ENCODE measurements at regions not wholly inside any gene's neighbourhood (a gene's known extent, or its start where the extent isn't known, plus 50 kb on each side); places are given as distances from the start of the nearest gene placed in this dataset.

DNA sequence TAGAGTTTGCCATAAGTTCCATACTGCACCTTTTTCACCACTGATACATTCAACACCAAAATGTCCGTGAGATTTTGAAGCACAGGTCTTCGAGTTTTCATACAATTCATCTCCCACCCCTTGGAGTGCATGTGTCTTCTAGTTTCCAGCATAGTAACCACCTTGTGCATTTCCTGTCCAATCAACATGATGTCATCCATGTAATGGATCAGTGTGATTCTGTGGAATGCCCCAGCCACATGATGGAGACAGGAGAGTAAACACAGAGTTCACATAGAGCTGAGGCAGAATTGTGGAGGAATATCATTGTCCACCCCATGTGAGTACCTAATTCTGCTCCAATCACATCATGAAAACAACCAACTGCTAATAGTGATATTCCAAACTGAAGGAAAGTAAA lies 441.5 kb upstream of the CDH6 start:
- Histone ChIP-seq H3K4me3 (no peak overlapping the region), H3K9me3 (no peaks in the 10 kb centered on the region), H3K27me3 (no peaks in the 10 kb centered on the region), H3K27ac (no peak overlapping the region), H3K4me1 (no peaks in the 10 kb centered on the region), H3K36me3 (no peaks in the 10 kb centered on the region)
- intact Hi-C loops (cut with DNase I; ENCODE audit: low total_unique reads) = no loop called here
- DNase-seq (ENCODE audit: low spot score in 2 of 2) = no peak
- TF ChIP-seq POLR2AphosphoS5 (IDR thresholded peaks at IDR 0.05) = no peak
- TF ChIP-seq, protein P1, sequence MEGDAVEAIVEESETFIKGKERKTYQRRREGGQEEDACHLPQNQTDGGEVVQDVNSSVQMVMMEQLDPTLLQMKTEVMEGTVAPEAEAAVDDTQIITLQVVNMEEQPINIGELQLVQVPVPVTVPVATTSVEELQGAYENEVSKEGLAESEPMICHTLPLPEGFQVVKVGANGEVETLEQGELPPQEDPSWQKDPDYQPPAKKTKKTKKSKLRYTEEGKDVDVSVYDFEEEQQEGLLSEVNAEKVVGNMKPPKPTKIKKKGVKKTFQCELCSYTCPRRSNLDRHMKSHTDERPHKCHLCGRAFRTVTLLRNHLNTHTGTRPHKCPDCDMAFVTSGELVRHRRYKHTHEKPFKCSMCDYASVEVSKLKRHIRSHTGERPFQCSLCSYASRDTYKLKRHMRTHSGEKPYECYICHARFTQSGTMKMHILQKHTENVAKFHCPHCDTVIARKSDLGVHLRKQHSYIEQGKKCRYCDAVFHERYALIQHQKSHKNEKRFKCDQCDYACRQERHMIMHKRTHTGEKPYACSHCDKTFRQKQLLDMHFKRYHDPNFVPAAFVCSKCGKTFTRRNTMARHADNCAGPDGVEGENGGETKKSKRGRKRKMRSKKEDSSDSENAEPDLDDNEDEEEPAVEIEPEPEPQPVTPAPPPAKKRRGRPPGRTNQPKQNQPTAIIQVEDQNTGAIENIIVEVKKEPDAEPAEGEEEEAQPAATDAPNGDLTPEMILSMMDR (IDR thresholded peaks at IDR 0.05) = no peak

GRCh38 chr5:30749971-30750370 lies 443.5 kb upstream of the CDH6 start:
- H3K4me1 ChIP-seq = no peaks in the 10 kb centered on the region
- H3K36me3 ChIP-seq = no peaks in the 10 kb centered on the region
- H3K27me3 ChIP-seq = no peaks in the 10 kb centered on the region
- no peak overlapping the region for H3K4me3 ChIP-seq
- no peak for DNase-seq (ENCODE audit: low spot score in 2 of 2)
- TF ChIP-seq POLR2AphosphoS5 (IDR thresholded peaks at IDR 0.05) (no peak), POLR2A (IDR thresholded peaks at IDR 0.05) (no peak)
- TF ChIP-seq, protein P1 (IDR thresholded peaks at IDR 0.05) = no peak
- H3K9me3 ChIP-seq = no peaks in the 10 kb centered on the region
- intact Hi-C loops (cut with DNase I; ENCODE audit: low total_unique reads) = no loop called here
- no peak overlapping the region for H3K27ac ChIP-seq

- Histone ChIP-seq H3K36me3 (no peaks in the 10 kb centered on the region), H3K4me3 (no peak overlapping the region), H3K27ac (no peak overlapping the region), H3K27me3 (no peaks in the 10 kb centered on the region), H3K4me1 (no peaks in the 10 kb centered on the region), H3K9me3 (peaks cover 0 to 5% of the 10 kb centered on the region in 2 donors)
- intact Hi-C loops (cut with DNase I; ENCODE audit: low total_unique reads) = no loop called here
- no peak for DNase-seq (ENCODE audit: low spot score in 2 of 2)
- TF ChIP-seq POLR2A (IDR thresholded peaks at IDR 0.05) (no peak), POLR2AphosphoS5 (IDR thresholded peaks at IDR 0.05) (no peak)
- TF ChIP-seq, protein P1 (IDR thresholded peaks at IDR 0.05) = no peak
Measured at GRCh38 chr5:30747412-30747811, 446.1 kb upstream of the CDH6 start.

GRCh38 chr5:30736669-30737068 lies 456.8 kb upstream of the CDH6 start:
- no peaks in the 10 kb centered on the region for H3K27me3 ChIP-seq
- TF ChIP-seq, protein P1 (IDR thresholded peaks at IDR 0.05) = no peak
- TF ChIP-seq POLR2A (IDR thresholded peaks at IDR 0.05) (no peak), POLR2AphosphoS5 (IDR thresholded peaks at IDR 0.05) (no peak)
- no peak for DNase-seq (ENCODE audit: low spot score in 2 of 2)

GRCh38 chr5:30734118-30734517 lies 459.4 kb upstream of the CDH6 start:
- Histone ChIP-seq H3K9me3 (peaks cover 0 to 5% of the 10 kb centered on the region in 2 donors), H3K4me1 (no peaks in the 10 kb centered on the region), H3K27me3 (no peaks in the 10 kb centered on the region), H3K27ac (no peak overlapping the region), H3K36me3 (no peaks in the 10 kb centered on the region), H3K4me3 (no peak overlapping the region)
- intact Hi-C loops (cut with DNase I; ENCODE audit: low total_unique reads) = no loop called here
- no peak for DNase-seq (ENCODE audit: low spot score in 2 of 2)
- TF ChIP-seq POLR2AphosphoS5 (IDR thresholded peaks at IDR 0.05) = no peak

More at GRCh38 chr5:30736669-30737068, 456.8 kb upstream of the CDH6 start:
- Histone ChIP-seq H3K27ac (no peak overlapping the region), H3K4me3 (no peak overlapping the region), H3K36me3 (no peaks in the 10 kb centered on the region), H3K4me1 (no peaks in the 10 kb centered on the region), H3K9me3 (no peaks in the 10 kb centered on the region)
- intact Hi-C loops (cut with DNase I; ENCODE audit: low total_unique reads) = no loop called here

GRCh38 chr5:30725073-30725472 lies 468.4 kb upstream of the CDH6 start:
- intact Hi-C loops (cut with DNase I; ENCODE audit: low total_unique reads) = no loop called here
- TF ChIP-seq, protein P1 (IDR thresholded peaks at IDR 0.05) = no peak
- TF ChIP-seq POLR2A (IDR thresholded peaks at IDR 0.05) = no peak
- TF ChIP-seq POLR2AphosphoS5 (IDR thresholded peaks at IDR 0.05) = no peak
- no peaks in the 10 kb centered on the region for H3K36me3 ChIP-seq
- H3K4me1 ChIP-seq = no peaks in the 10 kb centered on the region
- H3K9me3 ChIP-seq = no peaks in the 10 kb centered on the region
- H3K4me3 ChIP-seq = no peak overlapping the region
- no peak for DNase-seq (ENCODE audit: low spot score in 2 of 2)
- no peaks in the 10 kb centered on the region for H3K27me3 ChIP-seq
- H3K27ac ChIP-seq = no peak overlapping the region
